HEK293 (cell line): ENCODE measurements at regions not wholly inside any gene's neighbourhood (a gene's known extent, or its start where the extent isn't known, plus 50 kb on each side); places are given as distances from the start of the nearest gene placed in this dataset.
"Not testable (repeated sequence)": the region's sequence is repeated elsewhere in the genome, so short reads cannot be mapped to it uniquely, and the experiment has no call there.

Experiments
- CTCF ChIA-PET: fragments of 350-600 bp; formaldehyde crosslinking; extraction: SDS; loops from one replicate; lab custom pipeline; 2021; ENCODE audit warnings: antibody characterized with exemption; lab: Yijun Ruan, JAX
- POLR2A ChIA-PET: fragments of 300-600 bp; formaldehyde crosslinking; extraction: SDS; loops from one replicate; lab custom pipeline; 2020; ENCODE audit warnings: antibody characterized with exemption, inconsistent platforms; lab: Yijun Ruan, JAX
- H3K27ac ChIP-seq: fragments of 200-500 bp; sonication (Bioruptor generic); 2 replicates; pipeline ENCODE4 v1.5.1; 2014; ENCODE audit warnings: low read depth, low read length, control low read depth, inconsistent platforms; ENCODE audit errors: extremely low read depth
- H3K36me3 ChIP-seq, 2 experiments: fragments of 200-500 bp in 1 of 2; sonication (Bioruptor generic) in 1 of 2; 1 replicate in 1 of 2; 2 replicates in 1 of 2; pipeline ENCODE4 v1.5.1; 2014 to 2017; ENCODE audit warnings: inconsistent platforms in 2 of 2, low read length in 2 of 2; ENCODE audit not compliant: control insufficient read depth in 2 of 2, insufficient read depth in 1 of 2
- H3K4me1 ChIP-seq: fragments of 200-500 bp; sonication (Bioruptor generic); 2 replicates; pipeline ENCODE4 v1.5.1; 2014; ENCODE audit warnings: mild to moderate bottlenecking, low read length, inconsistent platforms; ENCODE audit not compliant: control insufficient read depth, insufficient read depth
- H3K4me3 ChIP-seq: 2 replicates; pipeline ENCODE4 v1.5.1; 2011; ENCODE audit warnings: low read depth, mild to moderate bottlenecking, control low read depth, low read length, moderate library complexity
- H3K9me3 ChIP-seq: fragments of 200-500 bp; sonication (Bioruptor generic); 2 replicates; pipeline ENCODE4 v1.5.1; 2014; ENCODE audit warnings: low read depth, low read length, inconsistent platforms; ENCODE audit not compliant: control insufficient read depth, insufficient read depth
- ELK4 ChIP-seq: IDR thresholded peaks from 2 replicates; pipeline ENCODE4 v1.6.1; 2011; ENCODE audit warnings: mild to moderate bottlenecking, low read depth, low read length, borderline replicate concordance
- SCRT1 ChIP-seq: fragments of 450-650 bp; formaldehyde crosslinking; IDR thresholded peaks from 2 replicates; pipeline ENCODE4 v1.5.1; 2016; ENCODE audit warnings: missing biosample characterization, missing genetic modification characterization, borderline replicate concordance
- ZBTB7A ChIP-seq: fragments of 450-650 bp; formaldehyde crosslinking; IDR thresholded peaks from 2 replicates; pipeline ENCODE4 v1.5.1; 2016; ENCODE audit warnings: low read depth, missing biosample characterization, missing genetic modification characterization
- ZNF121 ChIP-seq: fragments of 450-650 bp; formaldehyde crosslinking; IDR thresholded peaks from 2 replicates; pipeline ENCODE4 v1.5.1; 2016; ENCODE audit warnings: missing biosample characterization, missing genetic modification characterization
- ZNF19 ChIP-seq: fragments of 450-650 bp; formaldehyde crosslinking; IDR thresholded peaks from 2 replicates; pipeline ENCODE4; 2016; ENCODE audit warnings: missing biosample characterization, missing genetic modification characterization, low read depth
- ZNF280D ChIP-seq: fragments of 450-650 bp; formaldehyde crosslinking; IDR thresholded peaks from 2 replicates; pipeline ENCODE4 v1.5.1; 2016; ENCODE audit warnings: missing biosample characterization, missing genetic modification characterization
- ZNF549 ChIP-seq: fragments of 450-650 bp; IDR thresholded peaks from 2 replicates; pipeline ENCODE4 v1.5.1; 2018; ENCODE audit warnings: missing biosample characterization, missing genetic modification characterization, mild to moderate bottlenecking, inconsistent platforms, moderate library complexity
- ZNF561 ChIP-seq: fragments of 450-650 bp; IDR thresholded peaks from 2 replicates; pipeline ENCODE4 v1.5.1; 2018; ENCODE audit warnings: missing biosample characterization, missing genetic modification characterization, borderline replicate concordance
- ZNF585B ChIP-seq: fragments of 450-650 bp; formaldehyde crosslinking; IDR thresholded peaks from 2 replicates; pipeline ENCODE4 v1.5.1; 2016; ENCODE audit warnings: missing biosample characterization, missing genetic modification characterization
- ZNF623 ChIP-seq: fragments of 450-650 bp; formaldehyde crosslinking; IDR thresholded peaks from 2 replicates; pipeline ENCODE4 v1.5.1; 2016; ENCODE audit warnings: missing biosample characterization, missing genetic modification characterization
- ZNF654 ChIP-seq: fragments of 450-650 bp; formaldehyde crosslinking; IDR thresholded peaks from 2 replicates; pipeline ENCODE4 v1.5.1; 2016; ENCODE audit warnings: low read depth, missing biosample characterization, missing genetic modification characterization
- ZNF692 ChIP-seq: fragments of 450-650 bp; formaldehyde crosslinking; IDR thresholded peaks from 2 replicates; pipeline ENCODE4 v1.5.1; 2016; ENCODE audit warnings: missing biosample characterization, missing genetic modification characterization
- ZNF707 ChIP-seq: fragments of 450-650 bp; formaldehyde crosslinking; IDR thresholded peaks from 2 replicates; pipeline ENCODE4 v1.5.1; 2016; ENCODE audit warnings: missing biosample characterization, missing genetic modification characterization
- ZNF747 ChIP-seq: fragments of 450-650 bp; formaldehyde crosslinking; IDR thresholded peaks from 2 replicates; pipeline ENCODE4 v1.5.1; 2016; ENCODE audit warnings: missing biosample characterization, missing genetic modification characterization
- ZNF76 ChIP-seq: fragments of 450-650 bp; formaldehyde crosslinking; IDR thresholded peaks from 2 replicates; pipeline ENCODE4; 2016; ENCODE audit warnings: low read depth, missing biosample characterization, missing genetic modification characterization, borderline replicate concordance
- ZNF776 ChIP-seq: fragments of 450-650 bp; formaldehyde crosslinking; IDR thresholded peaks from 2 replicates; pipeline ENCODE4 v1.5.0; 2017; ENCODE audit warnings: missing biosample characterization, missing genetic modification characterization, borderline replicate concordance
- ZNF830 ChIP-seq: fragments of 450-650 bp; IDR thresholded peaks from 2 replicates; pipeline ENCODE4 v1.5.0; 2018; ENCODE audit warnings: missing biosample characterization, missing genetic modification characterization, low read depth, mild to moderate bottlenecking, moderate library complexity

GRCh38 chr14:54258382-54258781 lies 138.4 kb upstream of the CDKN3 start (continued):
- TF ChIP-seq ZNF707 (tag by site-specific recombination) (no peak), ZNF561 (tag by site-specific recombination) (no peak), ZNF76 (tag by site-specific recombination) (no peak), SCRT1 (tag by site-specific recombination) (no peak), ZNF280D (tag by site-specific recombination) (no peak), ZNF776 (tag by site-specific recombination) (no peak)

GRCh38 chr14:54259821-54260220 lies 137.0 kb upstream of the CDKN3 start:
- no peaks in the 10 kb centered on the region for H3K36me3 ChIP-seq
- no peak overlapping the region for H3K4me3 ChIP-seq
- H3K9me3 ChIP-seq = no peaks in the 10 kb centered on the region
- TF ChIP-seq ZNF654 (tag by site-specific recombination) (no peak), ZNF692 (tag by site-specific recombination) (no peak), ZNF549 (no peak), ZNF623 (no peak), ZNF585B (tag by site-specific recombination) (no peak), ZNF19 (tag by site-specific recombination) (no peak), ELK4 (no peak), ZNF747 (tag by site-specific recombination) (no peak), ZBTB7A (tag by site-specific recombination) (no peak), ZNF121 (tag by site-specific recombination) (no peak)
- TF ChIP-seq, all 188 proteins: peak for 0
- Histone ChIP-seq H3K4me1 (no peaks in the 10 kb centered on the region), H3K27ac (no peak overlapping the region)
- POLR2A ChIA-PET = no interaction called here
- CTCF ChIA-PET = no interaction called here

- TF ChIP-seq ZNF830 (tag by site-specific recombination) = no peak
- Histone ChIP-seq H3K36me3 (no peaks in the 10 kb centered on the region), H3K4me1 (no peaks in the 10 kb centered on the region), H3K4me3 (no peak overlapping the region), H3K9me3 (no peaks in the 10 kb centered on the region), H3K27ac (no peak overlapping the region)
- POLR2A ChIA-PET = no interaction called here
- CTCF ChIA-PET = interaction anchor here (0.6 kb wide), 1 partner anchor 33 kb away, joined by 4 read pairs; no protein-coding TSS in a partner anchor
These were observed 135.5 kb upstream of the CDKN3 start for GRCh38 chr14:54261283-54261682.

GRCh38 chr14:54266616-54267015 lies 130.2 kb upstream of the CDKN3 start:
- POLR2A ChIA-PET, CTCF ChIA-PET, H3K4me1 ChIP-seq, H3K36me3 ChIP-seq, H3K27ac ChIP-seq, H3K4me3 ChIP-seq, H3K9me3 ChIP-seq: not testable (repeated sequence)
